HG02571 (cell line): ENCODE measurements at regions not wholly inside any gene's neighbourhood (a gene's known extent, or its start where the extent isn't known, plus 50 kb on each side); places are given as distances from the start of the nearest gene placed in this dataset.

Experiments used
- ATAC-seq: cut with Tn5 transposase; IDR thresholded peaks from one replicate; pipeline ENCODE4 v1.9.1; 2021; ENCODE audit warnings: mild to moderate bottlenecking, moderate library complexity; ENCODE audit not compliant: unreplicated experiment

DNA sequence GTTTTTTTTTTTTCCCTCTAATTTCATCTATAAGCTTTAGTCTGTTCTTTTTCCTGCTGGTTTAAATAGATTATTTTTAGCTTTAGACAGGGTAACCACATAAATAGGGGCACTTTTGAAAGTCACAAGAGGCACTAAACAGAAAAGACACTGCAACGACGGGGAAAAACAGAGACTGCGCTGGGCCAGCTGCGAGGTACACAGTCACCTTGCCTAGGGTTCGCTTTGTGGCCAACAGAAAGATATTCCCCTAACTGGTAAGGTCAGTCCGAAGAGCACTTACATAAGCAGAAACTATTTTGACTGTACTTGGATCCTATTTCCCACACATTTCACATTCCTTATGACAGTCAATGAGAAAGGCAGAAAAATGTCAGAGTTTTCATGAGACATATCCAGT is 175.6 kb upstream of the PHF14 start:
- no peak for ATAC-seq

DNA sequence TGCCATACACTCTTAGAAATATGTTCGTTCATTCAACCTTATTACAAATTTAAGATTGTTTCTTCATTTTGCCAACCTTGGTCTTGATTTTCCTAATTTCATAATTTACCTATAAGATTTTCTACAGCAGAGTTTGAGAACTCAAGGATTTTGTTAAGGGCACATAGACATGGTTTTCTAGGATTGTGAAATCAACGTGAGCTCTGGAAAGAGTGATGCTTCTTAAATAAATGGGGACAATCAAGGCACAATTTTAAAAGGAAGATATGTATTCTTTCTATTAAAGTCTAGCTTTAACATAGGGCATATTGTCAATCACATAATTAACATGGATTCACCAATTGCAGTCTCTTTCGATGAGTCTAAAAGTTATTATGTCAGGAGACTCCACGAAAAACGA is 174.2 kb upstream of the PHF14 start:
- ATAC-seq: no peak

GRCh38 chr7:10802011-10802410 is 171.7 kb upstream of the PHF14 start:
- ATAC-seq: no peak

- no peak for ATAC-seq
These were observed 171.1 kb upstream of the PHF14 start for GRCh38 chr7:10802526-10802925.

GRCh38 chr7:10803720-10804119 is 170.0 kb upstream of the PHF14 start:
- ATAC-seq: no peak

GRCh38 chr7:10804770-10805169 is 168.9 kb upstream of the PHF14 start:
- no peak for ATAC-seq

- ATAC-seq: no peak
These were observed 158.1 kb upstream of the PHF14 start for GRCh38 chr7:10815546-10815945.

DNA sequence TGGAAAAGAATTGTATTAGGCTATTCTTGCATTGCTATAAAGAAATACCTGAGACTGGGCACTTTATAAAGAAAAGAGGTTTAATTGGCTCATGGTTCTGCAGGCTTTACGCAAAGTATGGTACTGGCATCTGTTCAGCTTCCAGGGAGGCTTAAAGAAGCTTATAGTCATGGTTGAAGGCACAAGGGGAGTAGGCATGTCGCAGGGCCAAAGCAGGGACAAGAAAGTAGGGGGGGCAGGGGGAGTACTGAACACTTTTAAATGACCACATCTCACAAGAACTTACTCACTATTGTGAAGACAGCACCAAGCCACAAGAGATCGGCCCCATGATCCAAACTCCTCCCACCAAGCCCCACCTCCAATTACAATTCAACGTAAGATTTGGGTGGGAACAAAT is 152.5 kb upstream of the PHF14 start:
- ATAC-seq: no peak

- no peak for ATAC-seq
These were observed 149.5 kb upstream of the PHF14 start for GRCh38 chr7:10824154-10824553.

- no peak for ATAC-seq
These were observed 135.4 kb upstream of the PHF14 start for GRCh38 chr7:10838228-10838627.

DNA sequence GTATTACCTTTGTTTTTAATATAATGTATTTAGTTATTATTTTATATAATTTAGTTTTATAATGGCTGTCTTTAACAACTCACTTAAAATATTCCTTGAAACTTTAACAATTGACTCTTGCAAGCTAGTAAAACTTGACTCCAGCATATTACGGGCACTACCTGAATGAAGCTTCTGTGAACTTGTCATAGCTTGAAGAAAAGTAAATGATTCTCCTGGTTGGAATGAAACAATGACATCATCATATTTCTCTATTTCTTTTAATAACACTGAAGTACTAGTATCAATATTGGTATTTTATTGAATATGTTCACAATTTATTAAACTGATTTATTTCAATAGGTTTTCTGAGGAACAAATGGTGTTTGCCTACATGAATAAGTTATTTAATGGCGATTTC is 128.4 kb upstream of the PHF14 start:
- no peak for ATAC-seq

- ATAC-seq: no peak
These were observed 118.1 kb upstream of the PHF14 start for GRCh38 chr7:10855583-10855982.

- ATAC-seq: no peak
These were observed 113.2 kb upstream of the PHF14 start for GRCh38 chr7:10860516-10860915.

DNA sequence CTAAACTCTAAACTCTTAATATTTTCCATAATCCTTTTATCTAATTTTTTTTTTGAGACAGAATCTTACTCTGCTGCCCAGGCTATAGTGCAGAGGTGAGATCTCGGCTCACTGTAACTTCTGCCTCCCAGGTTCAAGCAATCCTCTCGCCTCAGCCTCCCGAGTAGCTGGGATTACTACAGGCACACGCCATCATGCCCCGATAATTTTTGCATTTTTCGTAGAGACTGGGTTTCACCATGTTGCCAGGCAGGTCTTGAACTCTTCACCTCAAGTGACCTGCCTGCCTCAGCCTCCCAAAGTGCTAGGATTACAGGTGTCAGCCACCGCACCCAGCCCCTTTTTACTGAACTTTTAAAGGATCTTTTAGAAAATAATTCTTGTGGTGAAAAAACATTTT is 110.2 kb upstream of the PHF14 start:
- no peak for ATAC-seq

DNA sequence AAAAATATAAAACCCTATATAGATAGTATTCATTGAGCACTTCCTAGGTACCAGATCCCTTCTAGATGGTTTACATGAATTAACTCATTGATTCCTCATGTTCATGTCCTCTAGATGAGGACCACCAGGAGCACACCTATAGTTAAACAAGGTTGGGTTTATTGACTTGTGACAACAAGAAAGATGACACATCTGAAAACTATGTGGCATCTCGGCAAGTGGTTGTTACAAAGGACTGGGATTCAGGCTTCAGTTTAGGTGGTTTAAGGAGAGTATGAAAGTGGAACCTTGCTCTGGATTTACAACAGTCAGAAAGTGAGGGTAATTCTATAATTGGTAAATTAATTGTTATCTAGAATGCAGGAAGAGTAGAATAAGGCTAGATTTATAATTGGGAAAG is 99.0 kb upstream of the PHF14 start:
- no peak for ATAC-seq

- ATAC-seq: no peak
These were observed 98.6 kb upstream of the PHF14 start for GRCh38 chr7:10875080-10875479.

GRCh38 chr7:10888861-10889260 is 84.8 kb upstream of the PHF14 start:
- ATAC-seq: peak; percentile 21

DNA sequence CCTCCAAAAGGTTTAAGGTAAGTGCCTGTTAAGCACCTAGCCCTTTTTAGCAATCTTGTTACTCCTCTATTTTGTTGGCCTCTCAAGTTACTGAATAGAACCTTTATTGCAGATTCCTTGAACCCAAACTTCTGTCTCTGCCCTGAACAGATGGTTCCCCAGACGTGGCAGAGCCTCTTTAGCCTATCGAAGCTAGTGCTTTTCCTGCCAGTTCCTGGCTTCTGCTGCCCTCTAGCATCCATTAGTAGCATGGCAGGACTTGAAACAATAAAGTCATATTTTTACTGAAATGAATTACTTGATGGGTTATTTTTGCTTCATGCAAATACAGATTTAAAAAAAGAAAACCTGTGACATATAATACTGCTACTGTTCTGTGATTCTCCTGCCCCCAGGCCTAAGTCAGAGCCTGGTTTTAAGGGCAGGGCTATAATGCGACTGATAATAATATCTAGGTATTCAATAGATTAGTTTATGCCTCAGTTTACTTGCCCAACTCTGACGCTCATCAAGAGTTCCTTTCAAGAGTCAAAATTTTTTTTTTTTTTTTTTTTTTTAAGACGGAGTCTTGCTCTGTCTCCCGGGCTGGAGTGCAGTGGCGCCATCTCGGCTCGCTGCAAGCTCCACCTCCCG is 84.3 kb upstream of the PHF14 start:
- ATAC-seq: peak; percentile 89

DNA sequence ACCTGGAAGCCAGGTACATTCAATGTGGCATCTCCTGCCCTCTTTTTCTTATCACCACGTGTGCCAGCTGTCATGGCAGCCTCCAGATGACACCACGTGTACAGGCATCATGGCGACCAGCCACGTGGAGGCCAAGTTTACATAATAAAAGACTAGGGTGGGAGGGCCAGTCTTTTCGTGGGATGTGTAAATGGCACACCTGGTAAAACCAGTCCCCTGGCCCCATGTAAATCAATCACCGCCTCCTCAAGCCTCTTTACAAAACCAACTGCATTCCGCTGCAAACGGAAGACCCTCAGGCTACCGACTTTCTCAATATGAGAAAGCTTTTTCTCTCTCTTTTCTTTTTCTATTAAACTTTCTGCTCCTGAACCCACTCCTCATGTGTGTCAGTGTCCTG is 65.1 kb upstream of the PHF14 start:
- ATAC-seq: no peak

DNA sequence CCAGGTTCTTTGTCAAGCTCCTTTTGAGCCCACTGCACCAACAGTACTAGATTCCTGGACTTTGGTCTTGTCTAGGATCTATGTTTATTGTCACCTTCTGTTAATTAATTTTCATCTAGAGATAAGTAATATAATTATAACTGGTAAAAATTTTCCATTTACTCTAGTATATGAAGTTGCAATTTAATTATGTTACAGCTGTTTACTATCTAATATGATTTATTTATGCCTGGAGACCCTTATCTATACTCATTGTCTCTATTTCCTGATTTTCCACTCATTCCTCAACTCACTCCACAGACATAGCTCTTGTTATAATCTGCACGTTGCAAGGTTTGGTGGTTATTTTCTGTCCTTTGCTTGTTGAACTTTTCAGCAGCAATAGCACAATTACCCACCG is 63.2 kb upstream of the PHF14 start:
- ATAC-seq: no peak

DNA sequence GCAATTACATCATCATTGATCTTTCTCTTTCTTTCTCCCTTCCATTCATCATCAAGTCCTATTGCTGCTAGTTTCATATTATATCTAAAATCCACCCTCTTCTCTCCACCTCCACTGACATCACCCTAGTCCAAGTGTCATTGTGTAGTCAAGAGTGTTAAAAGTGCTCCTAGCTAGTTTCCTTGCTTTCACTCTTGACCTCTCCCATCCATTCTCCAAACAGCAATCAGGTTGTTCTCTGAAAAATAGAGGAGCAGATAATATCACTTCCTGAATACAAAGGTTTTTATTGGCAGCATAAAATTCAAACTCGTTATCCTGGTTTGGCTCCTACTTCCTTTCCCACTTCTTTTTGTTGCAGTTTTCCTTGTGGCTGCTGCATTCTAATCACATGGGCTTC is 61.6 kb upstream of the PHF14 start:
- no peak for ATAC-seq

GRCh38 chr7:10913457-10913856 is 60.2 kb upstream of the PHF14 start:
- ATAC-seq: no peak

DNA sequence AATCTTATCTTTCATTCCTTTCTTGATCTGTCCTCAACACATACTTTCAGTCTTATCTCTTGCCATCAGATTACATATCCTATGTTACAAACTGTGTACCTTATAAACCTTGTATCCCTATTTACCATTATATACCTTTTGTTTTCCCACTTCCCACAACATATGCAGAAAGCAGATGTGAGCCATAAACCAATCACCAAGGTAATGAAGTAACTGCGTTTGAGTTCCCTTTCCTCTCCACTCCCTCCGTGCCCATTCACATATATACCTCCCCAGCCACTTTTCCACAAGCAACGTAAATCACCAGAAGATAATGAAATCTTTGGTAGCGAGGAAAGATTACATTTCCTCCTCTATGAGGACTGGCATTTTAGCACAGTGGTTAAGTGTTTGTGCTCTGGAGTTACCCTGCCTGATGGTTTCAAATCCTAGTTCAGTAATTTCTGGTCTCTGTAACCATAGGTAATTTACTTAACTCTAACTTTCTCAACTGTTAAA is 55.5 kb upstream of the PHF14 start:
- ATAC-seq: no peak
